ENCODE measurements at regions not wholly inside any gene's neighbourhood (a gene's known extent, or its start where the extent isn't known, plus 50 kb on each side); places are given as distances from the start of the nearest gene placed in this dataset.

GRCh38 chr5:29061381-29061780 is 2023.0 kb upstream of the CDH9 start (continued):
- TF ChIP-seq POU6F1 (CRISPR knock-in tag; IDR thresholded peaks at IDR 0.05; ENCODE audit: borderline replicate concordance, low read depth) (no peak), ARNTL (CRISPR knock-in tag; IDR thresholded peaks at IDR 0.05; ENCODE audit: borderline replicate concordance, low read depth) (no peak), BACH2 (CRISPR knock-in tag; IDR thresholded peaks at IDR 0.05; ENCODE audit: borderline replicate concordance) (no peak)

GRCh38 chr5:29054694-29055093 is 2016.3 kb upstream of the CDH9 start:
- TF ChIP-seq ZNF70 (CRISPR knock-in tag; IDR thresholded peaks at IDR 0.05) (no peak), CSRNP3 (CRISPR knock-in tag; IDR thresholded peaks at IDR 0.05) (no peak), PATZ1 (CRISPR knock-in tag; IDR thresholded peaks at IDR 0.05; ENCODE audit: borderline replicate concordance) (no peak), OSR1 (CRISPR knock-in tag; IDR thresholded peaks at IDR 0.05) (no peak), CSDC2 (CRISPR knock-in tag; IDR thresholded peaks at IDR 0.05) (no peak), BACH2 (CRISPR knock-in tag; IDR thresholded peaks at IDR 0.05; ENCODE audit: borderline replicate concordance) (no peak), PPARA (CRISPR knock-in tag; IDR thresholded peaks at IDR 0.05; ENCODE audit: borderline replicate concordance) (no peak), TSHZ2 (CRISPR knock-in tag; IDR thresholded peaks at IDR 0.05) (no peak), ZFP3 (CRISPR knock-in tag; IDR thresholded peaks at IDR 0.05) (no peak), GLIS3 (CRISPR knock-in tag; IDR thresholded peaks at IDR 0.05) (no peak), ZFP30 (CRISPR knock-in tag; IDR thresholded peaks at IDR 0.05) (no peak), ZC3H10 (CRISPR knock-in tag; IDR thresholded peaks at IDR 0.05) (no peak), SNAI2 (CRISPR knock-in tag; IDR thresholded peaks at IDR 0.05) (no peak), ESRRG (CRISPR knock-in tag; IDR thresholded peaks at IDR 0.05) (no peak), ISL1 (CRISPR knock-in tag; IDR thresholded peaks at IDR 0.05) (no peak), RARB (CRISPR knock-in tag; IDR thresholded peaks at IDR 0.05) (no peak), TOX (CRISPR knock-in tag; IDR thresholded peaks at IDR 0.05; ENCODE audit: borderline replicate concordance) (no peak), ARNTL (CRISPR knock-in tag; IDR thresholded peaks at IDR 0.05; ENCODE audit: borderline replicate concordance, low read depth) (no peak)

GRCh38 chr5:29054282-29054681 is 2015.9 kb upstream of the CDH9 start:
- no peak for ATAC-seq
- TF ChIP-seq ZFP3 (CRISPR knock-in tag; IDR thresholded peaks at IDR 0.05), result no peak
- TF ChIP-seq GLIS3 (CRISPR knock-in tag; IDR thresholded peaks at IDR 0.05), result no peak
- TF ChIP-seq BACH2 (CRISPR knock-in tag; IDR thresholded peaks at IDR 0.05; ENCODE audit: borderline replicate concordance), result no peak
- no peak for TF ChIP-seq ZC3H10 (CRISPR knock-in tag; IDR thresholded peaks at IDR 0.05)
- no peak for TF ChIP-seq ESRRG (CRISPR knock-in tag; IDR thresholded peaks at IDR 0.05)
- TF ChIP-seq ZNF565 (CRISPR knock-in tag; conservative IDR thresholded peaks at IDR 0.05; ENCODE audit: low read depth), result no peak
- TF ChIP-seq TOX (CRISPR knock-in tag; IDR thresholded peaks at IDR 0.05; ENCODE audit: borderline replicate concordance), result no peak
- TF ChIP-seq ISL1 (CRISPR knock-in tag; IDR thresholded peaks at IDR 0.05), result no peak
- no peak for TF ChIP-seq ZNF70 (CRISPR knock-in tag; IDR thresholded peaks at IDR 0.05)
- TF ChIP-seq ZNF8 (CRISPR knock-in tag; IDR thresholded peaks at IDR 0.05), result no peak

More at GRCh38 chr5:29054694-29055093, 2016.3 kb upstream of the CDH9 start:
- ATAC-seq, result no peak

- no peak for ATAC-seq
- no peak for TF ChIP-seq TSHZ2 (CRISPR knock-in tag; IDR thresholded peaks at IDR 0.05)
- no peak for TF ChIP-seq TCF4 (CRISPR knock-in tag; IDR thresholded peaks at IDR 0.05; ENCODE audit: borderline replicate concordance)
- TF ChIP-seq POU6F1 (CRISPR knock-in tag; IDR thresholded peaks at IDR 0.05; ENCODE audit: borderline replicate concordance, low read depth), result no peak
- TF ChIP-seq ZNF70 (CRISPR knock-in tag; IDR thresholded peaks at IDR 0.05), result no peak
- TF ChIP-seq ESRRG (CRISPR knock-in tag; IDR thresholded peaks at IDR 0.05), result no peak
- TF ChIP-seq ZFP30 (CRISPR knock-in tag; IDR thresholded peaks at IDR 0.05), result no peak
- TF ChIP-seq CREB5 (CRISPR knock-in tag; IDR thresholded peaks at IDR 0.05; ENCODE audit: low read depth), result no peak
These were observed 2013.1 kb upstream of the CDH9 start for GRCh38 chr5:29051509-29051908.

Data from SK-N-SH treated with all-trans-retinoic acid at 6 μM for 48 hours (cell line).